ENCODE measurements at regions not wholly inside any gene's neighbourhood (a gene's known extent, or its start where the extent isn't known, plus 50 kb on each side); places are given as distances from the start of the nearest gene placed in this dataset.

DNA sequence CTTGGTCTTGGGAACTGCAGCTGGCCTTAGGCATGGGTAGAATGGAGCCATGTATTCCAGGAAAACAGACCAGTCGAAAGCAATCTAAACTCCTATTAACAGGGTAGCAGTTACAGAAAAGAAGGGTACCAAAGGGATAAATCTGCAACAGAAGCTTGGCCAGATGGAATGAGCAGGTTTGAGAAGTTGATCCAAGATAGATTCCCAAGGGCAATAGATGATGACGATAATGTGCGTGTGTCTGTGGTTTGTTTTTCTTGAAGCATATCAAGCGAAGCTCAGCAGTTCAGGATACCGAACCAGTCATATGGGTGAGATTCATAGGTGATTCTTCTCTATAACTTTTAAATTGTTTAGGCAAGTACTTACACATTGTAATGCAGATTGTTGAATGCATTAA is 203.8 kb upstream of the SEMA6D start:
- peaks cover 9% of the 10 kb centered on the region for H3K4me1 Mint-ChIP-seq (ENCODE audit: low read depth)

DNA sequence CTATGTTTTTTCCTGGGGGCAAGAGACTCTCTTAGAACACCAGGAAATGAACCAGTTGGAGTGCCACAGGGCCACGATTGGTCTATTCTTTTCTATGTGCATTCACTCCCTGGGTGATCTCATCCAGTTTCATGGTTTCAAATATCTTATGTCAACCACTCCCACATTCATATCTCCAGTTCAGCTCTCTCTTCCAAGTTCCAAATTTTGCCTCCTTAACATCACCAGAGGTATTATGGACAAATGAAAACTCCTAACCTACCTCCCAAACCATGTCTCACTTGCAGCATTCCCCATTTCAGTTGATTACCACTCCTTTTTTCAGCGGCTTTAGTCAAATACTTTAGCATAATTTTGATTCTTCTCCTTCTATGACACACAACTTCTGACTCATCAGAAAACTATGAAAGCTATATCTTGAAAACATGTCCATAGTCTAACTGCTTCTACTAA is 203.1 kb upstream of the SEMA6D start:
- peaks cover 9% of the 10 kb centered on the region for H3K4me1 Mint-ChIP-seq (ENCODE audit: low read depth)
- no peaks in the 10 kb centered on the region for H3K36me3 Mint-ChIP-seq (ENCODE audit: low read depth)
- no peaks in the 10 kb centered on the region for H3K9me3 Mint-ChIP-seq
- intact Hi-C loops (cut with micrococcal nuclease) = no loop called here
- H3K27me3 Mint-ChIP-seq = peaks cover 39% of the 10 kb centered on the region
- no peak overlapping the region for H3K4me3 Mint-ChIP-seq
- no peak overlapping the region for H3K27ac Mint-ChIP-seq

More for the DNA sequence above, 203.8 kb upstream of the SEMA6D start:
- Mint-ChIP-seq H3K9me3 (no peaks in the 10 kb centered on the region), H3K27ac (no peak overlapping the region), H3K27me3 (peaks cover 39% of the 10 kb centered on the region), H3K4me3 (no peak overlapping the region), H3K36me3 (ENCODE audit: low read depth) (no peaks in the 10 kb centered on the region)
- intact Hi-C loops (cut with micrococcal nuclease) = no loop called here

DNA sequence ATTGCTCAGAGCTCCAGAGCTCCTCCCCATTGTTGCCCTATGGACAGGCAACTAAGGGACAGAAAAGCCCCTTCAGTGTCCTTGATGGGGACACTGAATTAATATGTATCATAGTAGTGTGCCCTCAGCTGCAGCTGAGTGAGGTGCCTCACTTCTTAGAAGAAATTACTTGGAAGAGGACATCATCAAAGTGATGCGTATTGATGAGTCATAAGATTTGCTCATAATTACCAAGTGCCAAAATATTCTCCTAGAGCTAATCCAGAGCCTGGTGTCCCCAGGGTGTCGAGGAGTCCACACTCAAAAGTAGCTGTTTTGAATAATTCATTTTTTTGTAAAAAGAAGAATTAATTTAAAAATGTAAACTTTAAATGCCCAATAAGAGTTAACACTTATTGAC is 200.7 kb upstream of the SEMA6D start:
- no peaks in the 10 kb centered on the region for H3K36me3 Mint-ChIP-seq (ENCODE audit: low read depth)
- H3K4me3 Mint-ChIP-seq = no peak overlapping the region
- peaks cover 35% of the 10 kb centered on the region for H3K27me3 Mint-ChIP-seq
- H3K27ac Mint-ChIP-seq = no peak overlapping the region
- H3K9me3 Mint-ChIP-seq = no peaks in the 10 kb centered on the region
- peaks cover 9% of the 10 kb centered on the region for H3K4me1 Mint-ChIP-seq (ENCODE audit: low read depth)
- intact Hi-C loops (cut with micrococcal nuclease) = no loop called here

DNA sequence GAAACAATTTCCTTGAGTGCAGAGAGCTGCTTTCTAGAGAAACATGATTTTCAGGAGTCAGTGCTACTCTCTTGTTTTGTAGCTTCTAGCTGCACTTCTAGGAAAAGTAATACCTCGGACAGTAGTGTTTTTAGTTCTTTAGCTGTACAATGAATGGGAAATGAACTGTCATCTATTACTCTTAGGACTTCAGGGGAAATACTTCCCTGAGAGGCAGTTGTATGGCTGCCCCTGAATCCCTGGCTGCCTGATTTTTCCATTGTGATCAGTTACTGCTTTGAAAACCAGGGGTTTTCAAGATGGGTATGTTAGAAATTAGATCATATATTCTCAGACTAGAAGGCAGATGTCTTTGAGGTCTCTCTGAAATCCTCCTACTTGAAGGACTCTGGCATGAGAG is 200.3 kb upstream of the SEMA6D start:
- Mint-ChIP-seq H3K4me1 (ENCODE audit: low read depth) (peaks cover 9% of the 10 kb centered on the region), H3K36me3 (ENCODE audit: low read depth) (no peaks in the 10 kb centered on the region), H3K4me3 (no peak overlapping the region), H3K27ac (no peak overlapping the region), H3K9me3 (no peaks in the 10 kb centered on the region), H3K27me3 (peaks cover 37% of the 10 kb centered on the region)
- intact Hi-C loops (cut with micrococcal nuclease) = no loop called here

DNA sequence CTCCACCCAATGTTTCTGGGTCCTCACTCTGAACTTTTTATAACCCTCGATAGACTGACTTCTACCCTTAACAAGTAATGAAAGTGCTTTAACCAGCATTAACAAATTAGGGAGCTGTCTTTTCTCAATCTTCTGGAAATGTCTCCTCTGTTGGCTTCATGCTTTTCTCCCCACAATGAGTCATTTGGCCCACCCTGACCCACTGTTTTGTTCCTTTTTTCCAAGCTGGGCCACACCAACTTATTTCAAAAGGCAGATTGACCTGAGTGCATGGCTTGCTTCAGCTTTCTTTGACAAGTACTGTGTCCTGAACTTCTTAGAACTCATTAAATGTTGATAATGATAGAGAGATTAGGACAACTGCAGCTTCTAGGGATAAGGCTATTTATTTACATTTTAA is 199.6 kb upstream of the SEMA6D start:
- H3K27ac Mint-ChIP-seq = no peak overlapping the region
- no peak overlapping the region for H3K4me3 Mint-ChIP-seq
- peaks cover 14% of the 10 kb centered on the region for H3K4me1 Mint-ChIP-seq (ENCODE audit: low read depth)
- intact Hi-C loops (cut with micrococcal nuclease) = no loop called here
- peaks cover 43% of the 10 kb centered on the region for H3K27me3 Mint-ChIP-seq
- H3K36me3 Mint-ChIP-seq (ENCODE audit: low read depth) = no peaks in the 10 kb centered on the region
- no peaks in the 10 kb centered on the region for H3K9me3 Mint-ChIP-seq

DNA sequence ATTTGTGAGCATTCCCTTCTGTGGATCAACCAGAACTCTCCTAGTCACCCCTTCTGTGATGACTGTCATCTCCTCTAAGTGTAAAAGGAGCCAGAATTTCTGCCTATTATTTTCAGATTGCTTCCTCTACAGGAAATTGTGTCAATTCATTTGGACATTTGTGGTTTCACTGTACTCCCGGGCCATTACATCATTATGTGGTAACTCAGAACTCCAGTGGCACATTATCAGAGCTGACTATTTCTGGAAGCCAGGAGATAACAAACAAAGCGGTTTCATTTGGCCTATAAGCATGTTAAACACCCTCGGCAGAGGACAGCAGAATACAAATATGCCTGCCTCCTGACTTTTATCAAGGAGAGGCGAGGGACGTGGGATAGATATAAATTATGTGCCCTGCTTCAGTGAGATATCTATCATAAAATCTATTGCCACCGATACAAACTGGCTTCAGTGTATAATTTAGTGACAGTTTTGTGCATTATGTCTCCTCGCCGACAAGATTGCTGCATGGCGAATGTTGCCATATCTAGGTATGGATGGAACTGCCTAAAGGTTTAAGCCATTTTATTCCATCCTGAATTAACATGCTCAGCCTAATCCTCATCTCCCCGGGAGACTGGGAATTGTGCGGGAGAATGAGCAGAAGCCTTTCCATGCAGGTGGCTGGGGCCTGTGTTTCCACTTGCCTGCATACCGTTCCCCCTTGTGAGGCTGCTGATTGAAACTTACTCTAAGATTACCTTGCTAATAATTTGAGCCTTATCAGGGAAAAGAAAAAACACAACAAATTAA is 193.4 kb upstream of the SEMA6D start:
- intact Hi-C loops (cut with micrococcal nuclease) = no loop called here

DNA sequence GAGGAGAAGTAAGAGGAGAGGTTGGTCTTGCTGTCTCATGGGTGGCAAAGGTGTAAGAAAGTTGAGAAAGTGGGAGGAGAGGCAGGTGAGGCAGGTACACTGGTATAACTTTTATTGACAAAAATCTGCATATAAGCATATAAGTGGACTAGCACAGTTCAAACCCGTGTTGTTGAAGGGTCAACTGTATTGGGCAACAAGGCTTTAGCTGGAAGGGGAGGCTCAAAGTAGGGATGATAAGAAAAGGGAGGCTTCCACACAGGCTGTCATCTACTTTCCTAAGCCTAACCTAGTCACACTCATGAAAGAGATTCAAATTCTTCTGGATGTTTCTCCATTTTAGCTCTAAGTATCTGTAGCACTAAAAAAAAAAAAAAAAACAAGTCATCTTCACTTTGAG is 188.1 kb upstream of the SEMA6D start:
- Mint-ChIP-seq H3K9me3 (no peaks in the 10 kb centered on the region), H3K27me3 (peaks cover 79% of the 10 kb centered on the region), H3K27ac (no peak overlapping the region), H3K4me1 (ENCODE audit: low read depth) (peaks cover under 1% of the 10 kb centered on the region), H3K36me3 (ENCODE audit: low read depth) (no peaks in the 10 kb centered on the region), H3K4me3 (no peak overlapping the region)
- intact Hi-C loops (cut with micrococcal nuclease) = no loop called here

More for the DNA sequence above, 193.4 kb upstream of the SEMA6D start:
- Mint-ChIP-seq H3K4me1 (ENCODE audit: low read depth) (peaks cover 20% of the 10 kb centered on the region), H3K9me3 (no peaks in the 10 kb centered on the region), H3K36me3 (ENCODE audit: low read depth) (no peaks in the 10 kb centered on the region), H3K27me3 (peaks cover 72% of the 10 kb centered on the region), H3K27ac (no peak overlapping the region), H3K4me3 (no peak overlapping the region)

DNA sequence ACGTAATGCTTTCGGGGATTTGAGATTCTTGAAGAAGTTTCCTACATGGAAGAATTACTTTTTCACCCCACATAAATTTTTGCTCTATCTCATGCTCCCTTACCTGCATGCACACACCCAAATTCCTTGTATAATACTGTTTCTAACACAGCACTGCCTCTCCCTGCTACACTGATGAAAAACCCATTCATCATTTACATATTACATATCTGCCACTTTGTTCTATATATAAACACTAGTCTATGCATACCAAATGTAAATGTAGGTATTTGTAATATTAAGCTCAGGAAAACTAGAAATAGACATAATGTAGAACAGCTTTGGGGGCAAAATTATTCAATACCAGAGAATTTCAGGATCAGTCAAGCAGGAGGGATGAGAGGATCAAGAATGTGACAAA is 182.6 kb upstream of the SEMA6D start:
- Mint-ChIP-seq H3K9me3 (no peaks in the 10 kb centered on the region), H3K4me1 (ENCODE audit: low read depth) (no peaks in the 10 kb centered on the region), H3K27me3 (peaks cover 73% of the 10 kb centered on the region), H3K36me3 (ENCODE audit: low read depth) (no peaks in the 10 kb centered on the region), H3K4me3 (no peak overlapping the region), H3K27ac (no peak overlapping the region)
- intact Hi-C loops (cut with micrococcal nuclease) = no loop called here

DNA sequence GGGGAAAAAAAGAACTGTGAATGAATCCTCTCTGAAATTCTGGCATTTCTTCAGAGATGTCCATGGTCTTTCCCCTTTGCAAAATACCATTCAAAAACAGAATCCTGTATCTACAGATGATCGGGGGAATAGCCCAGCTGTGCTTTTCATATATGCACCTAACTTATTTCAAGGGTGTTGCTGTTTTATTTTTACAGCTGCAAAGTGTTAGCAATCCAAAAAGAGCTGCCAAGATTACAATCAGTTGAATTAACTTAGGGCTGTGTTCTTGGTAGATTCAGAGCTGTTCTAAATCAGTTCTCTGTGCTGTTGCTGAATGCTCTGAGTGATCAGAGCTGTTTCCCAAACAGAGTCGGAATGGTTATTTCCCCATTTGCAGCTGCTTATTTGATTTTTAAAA is 175.7 kb upstream of the SEMA6D start:
- intact Hi-C loops (cut with micrococcal nuclease) = no loop called here
- H3K9me3 Mint-ChIP-seq = peaks cover 8% of the 10 kb centered on the region
- H3K27ac Mint-ChIP-seq = no peak overlapping the region
- H3K36me3 Mint-ChIP-seq (ENCODE audit: low read depth) = no peaks in the 10 kb centered on the region
- H3K4me3 Mint-ChIP-seq = no peak overlapping the region
- H3K27me3 Mint-ChIP-seq = peaks cover 35% of the 10 kb centered on the region
- H3K4me1 Mint-ChIP-seq (ENCODE audit: low read depth) = no peaks in the 10 kb centered on the region

DNA sequence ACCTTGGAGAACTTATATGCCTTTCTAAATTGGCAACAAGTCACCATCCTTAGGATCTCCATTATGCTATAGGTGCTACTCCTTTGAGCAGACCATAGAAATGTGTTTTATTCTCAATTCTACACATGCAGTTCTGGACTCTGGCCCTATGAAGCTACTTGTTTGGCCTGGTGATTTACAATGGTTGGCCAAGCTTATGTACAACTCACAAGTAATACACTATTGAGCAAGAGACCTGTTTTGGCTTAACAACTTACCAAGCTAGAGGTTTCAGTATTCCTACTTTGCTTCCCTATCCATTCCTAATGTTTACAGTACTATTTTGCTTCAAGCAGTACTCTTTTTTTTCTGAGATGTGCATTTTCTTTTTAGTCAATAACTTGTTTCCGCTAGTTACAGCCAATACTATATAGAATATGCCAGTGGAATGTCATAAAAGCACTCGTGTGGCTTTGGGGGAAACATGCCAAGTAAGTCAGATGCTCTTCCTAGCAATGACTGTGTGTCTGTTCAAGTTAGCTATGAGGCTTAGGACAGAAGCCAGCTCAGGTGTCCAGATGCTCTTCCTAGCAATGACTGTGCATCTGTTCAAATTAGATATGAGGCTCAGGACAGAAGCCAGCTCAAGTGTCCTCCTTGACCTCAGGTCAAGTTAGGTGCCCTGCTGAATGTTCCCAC is 174.9 kb upstream of the SEMA6D start:
- intact Hi-C loops (cut with micrococcal nuclease) = no loop called here
- Mint-ChIP-seq H3K36me3 (ENCODE audit: low read depth) (no peaks in the 10 kb centered on the region), H3K4me3 (no peak overlapping the region), H3K9me3 (peaks cover 8% of the 10 kb centered on the region), H3K4me1 (ENCODE audit: low read depth) (no peaks in the 10 kb centered on the region), H3K27ac (no peak overlapping the region), H3K27me3 (peaks cover 31% of the 10 kb centered on the region)

DNA sequence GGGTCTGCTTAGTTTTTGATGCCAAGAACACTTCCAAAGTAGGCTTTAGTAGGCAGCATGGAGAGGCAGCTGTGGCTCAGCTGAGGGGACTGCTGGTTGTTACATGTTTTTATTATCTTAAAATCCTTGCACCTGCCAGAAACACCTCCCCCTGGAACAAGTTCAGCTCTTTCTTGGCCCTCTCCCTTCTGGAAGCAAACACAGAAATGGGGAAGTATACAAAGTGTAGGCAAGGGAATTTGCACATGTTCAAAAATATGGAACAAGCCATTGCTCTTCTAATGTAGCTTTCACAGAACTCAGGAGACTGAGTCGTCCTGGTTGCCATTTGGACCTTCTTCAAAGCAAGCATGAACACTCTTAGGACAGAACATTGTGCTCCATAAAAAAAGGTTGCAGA is 169.1 kb upstream of the SEMA6D start:
- Mint-ChIP-seq H3K27me3 (peaks cover 9% of the 10 kb centered on the region), H3K27ac (no peak overlapping the region), H3K9me3 (peaks cover 5% of the 10 kb centered on the region), H3K4me1 (ENCODE audit: low read depth) (no peaks in the 10 kb centered on the region), H3K36me3 (ENCODE audit: low read depth) (no peaks in the 10 kb centered on the region), H3K4me3 (no peak overlapping the region)
- intact Hi-C loops (cut with micrococcal nuclease) = no loop called here

DNA sequence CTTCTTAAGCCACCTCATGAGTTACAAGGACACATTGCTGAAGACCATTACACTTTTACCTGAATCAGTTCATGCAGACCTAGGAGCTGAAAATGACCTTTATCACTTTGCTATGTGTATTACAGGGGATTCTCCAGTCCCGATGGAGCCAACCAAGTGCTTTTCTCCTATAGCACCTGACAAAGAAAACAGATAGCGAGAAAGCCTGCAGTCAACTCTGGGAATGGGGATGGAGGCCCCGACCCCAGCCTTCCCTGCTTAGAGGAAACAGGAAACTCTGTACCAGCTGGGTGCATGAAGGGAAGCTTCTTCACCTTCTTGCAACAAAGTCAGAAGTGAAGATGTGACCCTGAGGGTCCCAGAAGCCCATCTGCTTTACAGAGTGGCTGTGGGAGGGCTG is 168.3 kb upstream of the SEMA6D start:
- peaks cover 8% of the 10 kb centered on the region for H3K27me3 Mint-ChIP-seq
- H3K27ac Mint-ChIP-seq = no peak overlapping the region
- H3K9me3 Mint-ChIP-seq = no peaks in the 10 kb centered on the region
- intact Hi-C loops (cut with micrococcal nuclease) = no loop called here
- no peaks in the 10 kb centered on the region for H3K4me1 Mint-ChIP-seq (ENCODE audit: low read depth)
- H3K36me3 Mint-ChIP-seq (ENCODE audit: low read depth) = no peaks in the 10 kb centered on the region
- no peak overlapping the region for H3K4me3 Mint-ChIP-seq

DNA sequence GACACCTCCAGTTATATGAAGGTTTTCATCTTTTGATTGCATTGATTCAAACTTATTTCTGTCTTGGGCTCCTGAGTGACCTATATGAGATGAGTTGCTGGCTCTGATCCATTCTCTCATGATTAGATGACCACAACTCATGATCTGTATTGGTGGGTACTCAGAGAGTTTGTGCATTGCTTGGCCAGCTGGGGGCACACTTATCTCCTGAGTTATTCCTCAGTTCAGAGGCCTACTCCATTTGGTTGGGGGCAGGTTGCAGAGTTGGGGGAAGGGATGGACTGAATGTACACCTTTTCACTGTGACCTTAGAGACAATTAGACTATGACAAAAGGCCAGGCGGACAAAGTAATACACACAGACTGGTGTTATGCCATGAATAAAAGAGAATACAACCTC is 166.2 kb upstream of the SEMA6D start:
- no peaks in the 10 kb centered on the region for H3K9me3 Mint-ChIP-seq
- H3K27ac Mint-ChIP-seq = no peak overlapping the region
- H3K36me3 Mint-ChIP-seq (ENCODE audit: low read depth) = no peaks in the 10 kb centered on the region
- H3K4me3 Mint-ChIP-seq = no peak overlapping the region
- no peaks in the 10 kb centered on the region for H3K4me1 Mint-ChIP-seq (ENCODE audit: low read depth)
- intact Hi-C loops (cut with micrococcal nuclease) = no loop called here
- peaks cover 8% of the 10 kb centered on the region for H3K27me3 Mint-ChIP-seq

DNA sequence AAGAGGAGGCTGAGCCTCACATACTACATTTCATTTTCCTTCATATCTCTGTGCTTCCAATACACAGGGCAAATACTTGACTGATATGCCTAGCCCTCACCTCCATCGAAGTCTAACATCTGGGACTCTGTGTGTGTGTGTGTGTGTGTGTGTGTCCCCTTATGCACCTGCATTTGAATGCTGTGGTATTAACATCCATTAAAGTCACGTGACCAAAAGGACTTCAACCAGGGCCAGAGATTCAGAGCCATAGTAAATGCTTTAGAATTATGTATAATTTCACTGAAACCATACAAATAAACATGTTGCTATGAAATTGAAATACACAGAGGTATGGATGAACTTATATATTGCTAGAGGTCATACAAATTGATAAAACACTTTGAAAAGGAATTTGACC is 165.8 kb upstream of the SEMA6D start:
- no peaks in the 10 kb centered on the region for H3K36me3 Mint-ChIP-seq (ENCODE audit: low read depth)
- H3K4me1 Mint-ChIP-seq (ENCODE audit: low read depth) = no peaks in the 10 kb centered on the region
- intact Hi-C loops (cut with micrococcal nuclease) = no loop called here

More for the DNA sequence above, 165.8 kb upstream of the SEMA6D start:
- no peak overlapping the region for H3K27ac Mint-ChIP-seq
- H3K4me3 Mint-ChIP-seq = no peak overlapping the region
- H3K9me3 Mint-ChIP-seq = no peaks in the 10 kb centered on the region
- peaks cover 8% of the 10 kb centered on the region for H3K27me3 Mint-ChIP-seq
